ENCODE measurements at regions not wholly inside any gene's neighbourhood (a gene's known extent, or its start where the extent isn't known, plus 50 kb on each side); places are given as distances from the start of the nearest gene placed in this dataset.

GRCh38 chr12:75888399-75888798, 143.2 kb downstream of the PHLDA1 start:
- ATAC-seq, result no peak
- TF ChIP-seq ZFP30 (CRISPR knock-in tag; IDR thresholded peaks at IDR 0.05) (no peak), TSHZ2 (CRISPR knock-in tag; IDR thresholded peaks at IDR 0.05) (no peak), OSR1 (CRISPR knock-in tag; IDR thresholded peaks at IDR 0.05) (no peak), CSDC2 (CRISPR knock-in tag; IDR thresholded peaks at IDR 0.05) (no peak)

GRCh38 chr12:75887979-75888378, 143.6 kb downstream of the PHLDA1 start:
- ATAC-seq, result no peak
- TF ChIP-seq CSDC2 (CRISPR knock-in tag; IDR thresholded peaks at IDR 0.05) (no peak), ZNF70 (CRISPR knock-in tag; IDR thresholded peaks at IDR 0.05) (no peak), ARNTL (CRISPR knock-in tag; IDR thresholded peaks at IDR 0.05; ENCODE audit: borderline replicate concordance, low read depth) (no peak)

GRCh38 chr12:75884465-75884985, 147.1 kb downstream of the PHLDA1 start:
- TF ChIP-seq ZNF8 (CRISPR knock-in tag; IDR thresholded peaks at IDR 0.05) (no peak), ZFP30 (CRISPR knock-in tag; IDR thresholded peaks at IDR 0.05) (no peak), BACH2 (CRISPR knock-in tag; IDR thresholded peaks at IDR 0.05; ENCODE audit: borderline replicate concordance) (no peak)
- ATAC-seq, result no peak

GRCh38 chr12:75883241-75883640, 148.3 kb downstream of the PHLDA1 start:
- ATAC-seq, result no peak

More at GRCh38 chr12:75883241-75883640, 148.3 kb downstream of the PHLDA1 start:
- TF ChIP-seq TSHZ2 (CRISPR knock-in tag; IDR thresholded peaks at IDR 0.05), result no peak
- TF ChIP-seq RARB (CRISPR knock-in tag; IDR thresholded peaks at IDR 0.05), result no peak
- TF ChIP-seq ESRRG (CRISPR knock-in tag; IDR thresholded peaks at IDR 0.05), result no peak
- TF ChIP-seq PPARA (CRISPR knock-in tag; IDR thresholded peaks at IDR 0.05; ENCODE audit: borderline replicate concordance), result no peak
- TF ChIP-seq BACH2 (CRISPR knock-in tag; IDR thresholded peaks at IDR 0.05; ENCODE audit: borderline replicate concordance), result no peak
- TF ChIP-seq ZNF70 (CRISPR knock-in tag; IDR thresholded peaks at IDR 0.05), result no peak
- no peak for TF ChIP-seq GLIS3 (CRISPR knock-in tag; IDR thresholded peaks at IDR 0.05)
- TF ChIP-seq ZFP3 (CRISPR knock-in tag; IDR thresholded peaks at IDR 0.05), result no peak
- TF ChIP-seq OSR1 (CRISPR knock-in tag; IDR thresholded peaks at IDR 0.05), result no peak
- TF ChIP-seq ZFP30 (CRISPR knock-in tag; IDR thresholded peaks at IDR 0.05), result no peak
- TF ChIP-seq CREB5 (CRISPR knock-in tag; IDR thresholded peaks at IDR 0.05; ENCODE audit: low read depth), result no peak
- TF ChIP-seq PATZ1 (CRISPR knock-in tag; IDR thresholded peaks at IDR 0.05; ENCODE audit: borderline replicate concordance), result no peak
- no peak for TF ChIP-seq TCF4 (CRISPR knock-in tag; IDR thresholded peaks at IDR 0.05; ENCODE audit: borderline replicate concordance)
- no peak for TF ChIP-seq POU6F1 (CRISPR knock-in tag; IDR thresholded peaks at IDR 0.05; ENCODE audit: borderline replicate concordance, low read depth)
- TF ChIP-seq ISL1 (CRISPR knock-in tag; IDR thresholded peaks at IDR 0.05), result no peak

Data from SK-N-SH treated with all-trans-retinoic acid at 6 μM for 48 hours (cell line).